ENCODE measurements at regions not wholly inside any gene's neighbourhood (a gene's known extent, or its start where the extent isn't known, plus 50 kb on each side); places are given as distances from the start of the nearest gene placed in this dataset.

- Mint-ChIP-seq H3K27me3 (ENCODE audit: low read depth in 2 of 2) (no peaks in the 10 kb centered on the region), H3K4me1 (no peaks in the 10 kb centered on the region), H3K36me3 (no peaks in the 10 kb centered on the region), H3K4me3 (no peak overlapping the region), H3K9me3 (peaks cover 0 to 2% of the 10 kb centered on the region in 2 donors), H3K27ac (no peak overlapping the region)
- DNase-seq (no peak), ATAC-seq (no peak)
- WGBS (ENCODE audit: insufficient coverage), result 67% methylated on average over 1 of the region's 1 CpG
- intact Hi-C loops (cut with micrococcal nuclease), result no loop called here
- H3K4me1 ChIP-seq (ENCODE audit: control insufficient read depth, insufficient read depth, low read length), result no peaks in the 10 kb centered on the region
- no peak overlapping the region for H3K27ac ChIP-seq (ENCODE audit: low read length)
- no peaks in the 10 kb centered on the region for H3K27me3 ChIP-seq (ENCODE audit: control insufficient read depth, insufficient read depth, low read length)
- no peaks in the 10 kb centered on the region for H3K9me3 ChIP-seq (ENCODE audit: control insufficient read depth, insufficient read depth, low read length)
- H3K4me3 ChIP-seq (ENCODE audit: low read length), result no peak overlapping the region
- no peak for TF ChIP-seq CTCF (IDR thresholded peaks at IDR 0.05)
- no peaks in the 10 kb centered on the region for H3K36me3 ChIP-seq (ENCODE audit: control insufficient read depth, insufficient read depth, low read length)
Measured at GRCh38 chr18:43649649-43650357, 372.5 kb upstream of the SYT4 start.

DNA sequence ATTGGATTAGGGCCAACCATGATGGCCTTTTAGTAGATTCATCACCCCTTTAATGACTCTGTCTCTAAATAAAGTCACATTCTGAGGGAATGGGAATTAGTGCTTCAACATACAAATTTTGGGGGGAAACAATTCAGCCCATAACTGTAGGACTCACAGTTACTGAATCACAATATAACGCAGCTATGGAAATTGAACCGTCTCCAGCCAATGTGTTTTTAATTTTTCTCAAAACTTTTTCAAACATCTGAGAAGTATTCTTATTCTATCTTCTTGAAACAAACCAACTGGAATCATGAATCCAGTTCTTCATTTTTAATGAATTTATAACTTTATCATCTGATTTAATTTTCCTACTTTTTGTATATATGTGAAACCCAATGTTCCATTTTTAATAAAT lies 373.1 kb upstream of the SYT4 start:
- H3K27ac Mint-ChIP-seq, result no peak overlapping the region
- H3K36me3 ChIP-seq (ENCODE audit: control insufficient read depth, insufficient read depth, low read length), result no peaks in the 10 kb centered on the region
- no peaks in the 10 kb centered on the region for H3K9me3 ChIP-seq (ENCODE audit: control insufficient read depth, insufficient read depth, low read length)
- no peaks in the 10 kb centered on the region for H3K4me1 Mint-ChIP-seq
- H3K4me3 Mint-ChIP-seq, result no peak overlapping the region
- H3K9me3 Mint-ChIP-seq, result peaks cover 0 to 2% of the 10 kb centered on the region in 2 donors
- no peaks in the 10 kb centered on the region for H3K27me3 Mint-ChIP-seq (ENCODE audit: low read depth in 2 of 2)
- H3K36me3 Mint-ChIP-seq, result no peaks in the 10 kb centered on the region
- intact Hi-C loops (cut with micrococcal nuclease), result no loop called here
- no peak overlapping the region for H3K27ac ChIP-seq (ENCODE audit: low read length)
- ATAC-seq (no peak), DNase-seq (no peak)
- no peak for TF ChIP-seq CTCF (IDR thresholded peaks at IDR 0.05)
- 0% methylated on average over 1 of the region's 2 CpGs for WGBS (ENCODE audit: insufficient coverage)
- no peaks in the 10 kb centered on the region for H3K4me1 ChIP-seq (ENCODE audit: control insufficient read depth, insufficient read depth, low read length)
- no peak overlapping the region for H3K4me3 ChIP-seq (ENCODE audit: low read length)
- H3K27me3 ChIP-seq (ENCODE audit: control insufficient read depth, insufficient read depth, low read length), result no peaks in the 10 kb centered on the region

DNA sequence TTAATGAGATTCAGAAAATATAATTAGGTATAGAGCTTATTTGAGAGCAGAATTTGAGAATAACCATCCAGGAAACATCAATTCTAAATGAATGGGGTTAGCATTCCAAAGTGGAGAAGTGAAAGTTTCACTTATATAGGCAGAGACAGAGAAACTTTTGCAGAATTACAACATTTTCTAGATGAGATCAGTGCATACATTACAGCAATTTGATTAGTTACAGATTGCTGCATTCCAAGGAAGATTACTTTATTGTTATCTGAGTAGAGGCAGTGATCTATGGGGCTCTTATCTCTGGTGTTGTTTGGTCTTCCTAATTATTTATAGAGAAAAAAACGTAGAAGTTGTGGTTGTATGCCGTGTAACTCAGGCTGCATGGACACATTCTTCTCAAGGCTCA lies 373.8 kb upstream of the SYT4 start:
- Histone ChIP-seq H3K9me3 (ENCODE audit: control insufficient read depth, insufficient read depth, low read length) (no peaks in the 10 kb centered on the region), H3K36me3 (ENCODE audit: control insufficient read depth, insufficient read depth, low read length) (no peaks in the 10 kb centered on the region), H3K4me3 (ENCODE audit: low read length) (no peak overlapping the region), H3K27me3 (ENCODE audit: control insufficient read depth, insufficient read depth, low read length) (no peaks in the 10 kb centered on the region), H3K27ac (ENCODE audit: low read length) (no peak overlapping the region), H3K4me1 (ENCODE audit: control insufficient read depth, insufficient read depth, low read length) (no peaks in the 10 kb centered on the region)
- no peaks in the 10 kb centered on the region for H3K4me1 Mint-ChIP-seq
- intact Hi-C loops (cut with micrococcal nuclease), result no loop called here
- no peak overlapping the region for H3K27ac Mint-ChIP-seq
- H3K36me3 Mint-ChIP-seq, result no peaks in the 10 kb centered on the region
- DNase-seq, result no peak
- H3K27me3 Mint-ChIP-seq (ENCODE audit: low read depth in 2 of 2), result no peaks in the 10 kb centered on the region
- no peak overlapping the region for H3K4me3 Mint-ChIP-seq
- peaks cover 0 to 2% of the 10 kb centered on the region in 2 donors for H3K9me3 Mint-ChIP-seq
- no peak for ATAC-seq
- no peak for TF ChIP-seq CTCF (IDR thresholded peaks at IDR 0.05)
- WGBS (ENCODE audit: insufficient coverage), result no CpG with 5 or more reads among the region's 2 CpGs

GRCh38 chr18:43656547-43656946 lies 379.3 kb upstream of the SYT4 start:
- Histone ChIP-seq H3K4me1 (ENCODE audit: control insufficient read depth, insufficient read depth, low read length) (no peaks in the 10 kb centered on the region), H3K27me3 (ENCODE audit: control insufficient read depth, insufficient read depth, low read length) (no peaks in the 10 kb centered on the region), H3K27ac (ENCODE audit: low read length) (no peak overlapping the region), H3K9me3 (ENCODE audit: control insufficient read depth, insufficient read depth, low read length) (no peaks in the 10 kb centered on the region), H3K4me3 (ENCODE audit: low read length) (no peak overlapping the region), H3K36me3 (ENCODE audit: control insufficient read depth, insufficient read depth, low read length) (no peaks in the 10 kb centered on the region)
- H3K4me1 Mint-ChIP-seq, result no peaks in the 10 kb centered on the region
- no peaks in the 10 kb centered on the region for H3K36me3 Mint-ChIP-seq
- DNase-seq (no peak), ATAC-seq (no peak)
- intact Hi-C loops (cut with micrococcal nuclease), result no loop called here
- no peak overlapping the region for H3K4me3 Mint-ChIP-seq
- no peaks in the 10 kb centered on the region for H3K27me3 Mint-ChIP-seq (ENCODE audit: low read depth in 2 of 2)
- 100% methylated on average over 1 of the region's 2 CpGs for WGBS (ENCODE audit: insufficient coverage)
- peaks cover 0 to 2% of the 10 kb centered on the region in 2 donors for H3K9me3 Mint-ChIP-seq
- no peak overlapping the region for H3K27ac Mint-ChIP-seq
- no peak for TF ChIP-seq CTCF (IDR thresholded peaks at IDR 0.05)

All from natural killer cell (primary cell).